ENCODE measurements at regions not wholly inside any gene's neighbourhood (a gene's known extent, or its start where the extent isn't known, plus 50 kb on each side); places are given as distances from the start of the nearest gene placed in this dataset.

- no peak for TF ChIP-seq CTCF (IDR thresholded peaks at IDR 0.05)
- no peak for TF ChIP-seq EP300 (IDR thresholded peaks at IDR 0.05)
- TF ChIP-seq POLR2AphosphoS5 (IDR thresholded peaks at IDR 0.05): no peak
- no peak for TF ChIP-seq POLR2A (IDR thresholded peaks at IDR 0.05)
These were observed 271.7 kb upstream of the ATP10A start for GRCh38 chr15:26134812-26135211.
